HG03457 (cell line): ENCODE measurements at regions not wholly inside any gene's neighbourhood (a gene's known extent, or its start where the extent isn't known, plus 50 kb on each side); places are given as distances from the start of the nearest gene placed in this dataset.

ENCODE experiments used
- ATAC-seq: cut with Tn5 transposase; IDR thresholded peaks from one replicate; pipeline ENCODE4 v1.9.1; 2021; ENCODE audit warnings: moderate number of reproducible peaks; ENCODE audit not compliant: unreplicated experiment

DNA sequence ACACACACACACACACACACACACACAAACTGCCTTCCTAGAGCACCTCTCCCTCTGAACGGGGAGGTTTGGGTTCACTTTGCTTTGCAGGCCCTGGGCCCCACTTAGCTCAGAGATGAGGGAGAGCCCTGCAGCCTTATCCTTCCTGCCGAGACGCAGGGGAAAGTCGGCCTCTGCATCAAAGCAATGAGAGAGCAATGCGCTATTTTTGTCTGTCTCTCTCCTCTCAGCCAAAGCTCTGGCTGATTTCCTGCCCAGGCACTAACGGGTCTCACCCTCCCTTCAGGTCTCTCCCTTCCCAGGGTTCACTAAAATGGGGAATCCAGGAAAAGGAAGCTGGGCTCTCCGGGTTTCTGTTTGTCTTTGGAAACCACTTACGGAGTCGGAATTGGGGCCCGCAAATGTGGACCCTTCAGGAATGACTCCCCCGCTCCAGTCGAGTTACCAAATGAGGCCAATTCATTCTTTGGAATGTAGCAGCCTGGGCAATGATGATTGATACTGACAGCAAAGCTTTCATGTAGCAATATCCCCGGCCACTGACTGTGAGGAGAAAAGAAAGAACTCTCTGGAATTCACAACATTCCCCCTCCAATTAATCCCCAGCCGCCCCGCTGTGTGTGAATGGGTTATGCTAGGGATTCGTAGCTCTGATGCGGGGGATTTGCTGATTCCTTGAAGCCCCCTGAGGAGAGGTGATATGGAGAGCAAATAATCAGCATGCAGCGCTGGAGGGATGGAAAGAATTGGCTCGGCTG, 61.5 kb upstream of the WLS start:
- no peak for ATAC-seq

DNA sequence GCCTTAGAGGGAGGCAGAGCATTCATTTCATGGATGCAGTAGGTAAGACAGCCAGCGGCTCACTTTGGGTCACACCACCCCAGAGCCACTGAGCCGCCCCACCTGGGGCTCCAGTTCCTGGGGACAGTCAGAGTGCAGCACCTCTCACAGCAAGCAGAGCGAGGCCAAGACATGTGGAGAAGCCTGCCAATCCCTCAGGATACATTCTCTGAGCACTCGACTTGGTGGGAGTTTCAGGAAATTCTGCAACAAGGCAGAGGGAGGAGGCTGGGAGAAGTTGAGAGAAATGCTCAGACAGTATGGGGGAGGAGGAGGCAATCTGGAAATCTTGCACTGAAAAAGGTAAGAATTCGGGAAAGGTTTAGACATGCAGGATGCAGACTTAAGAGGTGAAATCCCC, 60.8 kb upstream of the WLS start:
- ATAC-seq: no peak

DNA sequence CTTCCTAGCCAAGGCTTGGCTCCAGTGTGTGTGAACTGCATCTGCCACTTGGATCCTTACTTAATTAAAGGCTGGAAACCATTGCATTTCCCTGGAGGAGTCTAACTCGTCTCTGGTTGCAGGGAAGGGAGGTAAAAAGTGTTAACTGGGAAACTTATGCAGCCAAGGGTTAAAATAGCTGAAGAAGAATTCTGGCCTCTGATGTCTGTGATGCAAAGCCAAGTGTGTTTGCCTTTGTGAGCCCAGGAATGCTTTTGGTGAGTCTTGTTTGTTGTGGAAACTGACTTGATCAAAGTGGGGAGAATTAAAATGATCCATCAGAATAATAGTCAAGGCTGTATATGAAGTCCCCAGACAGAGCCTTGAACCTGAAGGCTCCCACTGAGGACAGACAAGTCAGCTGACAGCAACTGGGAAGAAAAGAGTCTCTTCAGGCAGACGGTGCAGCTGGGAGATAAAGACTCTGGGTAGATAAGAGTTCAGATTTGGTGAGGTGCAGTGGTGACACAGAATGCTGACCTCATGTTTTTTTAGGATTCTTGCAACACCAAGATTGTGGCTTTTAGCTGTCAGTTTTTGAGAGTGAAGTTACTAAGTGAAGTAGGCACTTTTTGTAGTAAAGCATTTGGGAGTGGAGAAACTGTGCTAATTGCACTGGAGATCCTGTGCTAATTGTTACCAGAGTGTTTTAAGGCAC, 59.5 kb upstream of the WLS start:
- no peak for ATAC-seq

DNA sequence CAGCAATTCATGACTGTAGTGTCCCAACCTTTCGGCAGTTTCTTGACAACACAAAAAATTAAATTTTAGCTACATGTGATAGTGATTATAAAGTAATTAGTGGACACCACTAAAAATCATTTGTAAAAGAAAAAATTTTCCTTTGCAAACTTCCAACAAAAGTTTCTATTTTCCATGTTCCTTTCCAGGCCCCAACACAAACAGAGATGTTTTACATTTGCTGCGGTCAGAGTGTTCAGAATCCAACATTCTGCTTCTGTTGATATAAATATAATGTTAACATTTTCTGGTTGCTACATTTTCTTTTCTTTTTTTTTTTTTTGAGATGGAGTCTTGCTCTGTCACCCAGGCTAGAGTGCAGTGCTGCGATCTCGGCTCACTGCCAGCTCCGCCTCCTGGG, 54.9 kb upstream of the WLS start:
- no peak for ATAC-seq

DNA sequence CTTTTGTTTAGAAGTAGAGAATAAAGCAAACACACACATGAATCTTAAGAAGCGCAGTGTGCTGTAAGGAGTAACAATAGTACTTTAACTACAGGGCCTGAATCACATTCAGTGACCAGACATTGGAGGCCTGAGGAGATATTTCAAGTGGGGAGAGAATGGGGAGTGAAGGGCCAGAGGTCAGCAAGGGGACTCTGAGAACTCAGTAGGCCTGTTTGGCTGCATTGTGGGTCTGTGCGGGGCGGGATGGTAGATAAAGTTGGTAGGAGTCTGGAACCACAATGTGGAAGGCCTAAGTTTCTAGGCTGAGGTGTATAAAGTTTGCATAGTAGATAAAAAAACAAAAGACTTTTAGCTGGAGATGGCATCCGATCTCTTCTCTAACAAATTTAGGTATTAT, 52.7 kb upstream of the WLS start:
- no peak for ATAC-seq

DNA sequence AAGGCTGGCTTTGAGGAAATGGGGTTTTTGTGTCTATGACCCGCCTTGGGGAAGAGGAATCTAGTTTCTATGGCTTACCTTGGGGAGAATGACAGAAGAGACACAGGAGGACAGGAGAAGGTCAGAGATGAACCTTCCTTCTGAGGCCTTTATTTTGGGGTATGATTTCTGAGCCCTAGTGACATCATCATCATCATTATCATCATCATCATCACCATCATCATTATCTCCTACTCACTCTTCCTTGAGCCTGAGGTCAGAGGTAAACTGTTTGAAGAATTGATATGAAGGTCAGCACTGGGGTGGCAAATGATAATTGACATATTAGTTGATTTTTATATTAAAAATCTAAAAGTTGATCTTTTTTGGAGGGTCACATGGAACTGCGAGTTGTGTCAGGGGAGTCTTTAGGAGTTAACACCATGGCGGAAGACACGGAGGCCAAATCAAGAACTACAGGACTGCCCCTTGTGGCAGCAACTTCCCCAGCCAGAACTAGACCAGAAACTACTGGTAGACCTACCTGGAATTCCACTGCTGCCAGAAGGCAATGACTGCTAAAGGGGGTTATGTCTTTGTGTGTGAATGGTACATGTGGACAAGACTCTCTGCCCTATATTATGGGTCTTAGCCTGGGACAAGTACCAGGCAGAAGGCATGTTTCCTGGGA, 49.8 kb upstream of the WLS start:
- ATAC-seq: no peak
